H1 (cell line): ENCODE measurements at regions not wholly inside any gene's neighbourhood (a gene's known extent, or its start where the extent isn't known, plus 50 kb on each side); places are given as distances from the start of the nearest gene placed in this dataset.

Experiments used
- CBX8 ChIP-seq: fragments of 300-800, 300-1000 bp; sonication (generic); IDR thresholded peaks from 2 replicates; pipeline ENCODE4 v1.7.1; 2016; ENCODE audit warnings: low read depth, low read length, borderline replicate concordance
- MAFK ChIP-seq: IDR thresholded peaks from 2 replicates; pipeline ENCODE4 v1.6.1; 2012; ENCODE audit warnings: low read depth, mild to moderate bottlenecking, improper control_type of control experiment, low read length
- POLR2A ChIP-seq, 2 experiments: IDR thresholded peaks; 1 replicate in 1 of 2; 2 replicates in 1 of 2; pipeline ENCODE4 v1.6.1; 2011; ENCODE audit warnings: low read depth in 2 of 2, low read length in 2 of 2, mild to moderate bottlenecking in 2 of 2; ENCODE audit errors: control extremely low read depth in 1 of 2
- POLR2AphosphoS5 ChIP-seq: IDR thresholded peaks from 2 replicates; pipeline ENCODE4 v1.6.1; 2011; ENCODE audit warnings: low read depth, low read length
- RXRA ChIP-seq: IDR thresholded peaks from 2 replicates; pipeline ENCODE4 v1.6.1; 2011; ENCODE audit warnings: low read depth, mild to moderate bottlenecking, low read length, moderate library complexity; ENCODE audit not compliant: insufficient read depth
- SAP30 ChIP-seq: fragments of 300-600 bp; sonication (generic); IDR thresholded peaks from 2 replicates; pipeline ENCODE4 v1.7.1; 2012; ENCODE audit warnings: low read length, moderate library complexity, mild to moderate bottlenecking, inconsistent platforms; ENCODE audit not compliant: insufficient read depth, insufficient replicate concordance
- TBP ChIP-seq: IDR thresholded peaks from 2 replicates; pipeline ENCODE4 v1.6.1; 2011; ENCODE audit warnings: low read depth, low read length, improper control_type of control experiment
- YY1 ChIP-seq: IDR thresholded peaks from 2 replicates; pipeline ENCODE4 v1.6.1; 2011; ENCODE audit warnings: low read depth, mild to moderate bottlenecking, low read length
- TF ChIP-seq, protein P1 (sequence below), 3 experiments: IDR thresholded peaks; 1 replicate in 2 of 3; 2 replicates in 1 of 3; pipeline versions ENCODE4 v1.5.1 to v1.6.1; 2011; ENCODE audit warnings: low read length in 3 of 3, mild to moderate bottlenecking in 3 of 3, inconsistent platforms in 2 of 3, low read depth in 1 of 3, moderate library complexity in 1 of 3; ENCODE audit not compliant: insufficient read depth in 1 of 3; ENCODE audit errors: control extremely low read depth in 1 of 3

DNA sequence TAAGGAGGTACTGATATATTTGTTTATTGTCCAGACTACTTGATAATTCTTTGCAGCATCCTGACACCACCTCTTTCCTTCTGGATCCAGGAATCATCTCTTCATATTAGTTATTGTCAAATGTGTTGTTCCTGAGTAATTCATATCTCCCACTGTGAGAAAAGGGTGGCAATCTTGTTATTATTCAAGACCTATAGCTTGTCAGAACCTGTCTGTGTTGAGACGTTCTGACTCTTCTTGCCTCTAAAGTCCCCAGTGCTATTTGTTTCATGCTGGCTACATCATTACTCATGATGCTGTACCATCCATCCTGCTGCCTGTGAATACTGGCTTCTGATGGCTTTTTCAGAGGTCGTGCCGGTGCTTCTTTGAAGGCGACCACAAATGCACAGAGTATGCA is 68.7 kb upstream of the TAF11L2 start:
- TF ChIP-seq MAFK (no peak), POLR2AphosphoS5 (no peak), POLR2A (IDR thresholded peaks at IDR 0.05; ENCODE audit: control extremely low read depth in 1 of 2, low read depth in 2 of 2, low read length in 2 of 2) (no peak), RXRA (no peak), SAP30 (no peak), YY1 (no peak), CBX8 (no peak), TBP (no peak)
- TF ChIP-seq, protein P1, sequence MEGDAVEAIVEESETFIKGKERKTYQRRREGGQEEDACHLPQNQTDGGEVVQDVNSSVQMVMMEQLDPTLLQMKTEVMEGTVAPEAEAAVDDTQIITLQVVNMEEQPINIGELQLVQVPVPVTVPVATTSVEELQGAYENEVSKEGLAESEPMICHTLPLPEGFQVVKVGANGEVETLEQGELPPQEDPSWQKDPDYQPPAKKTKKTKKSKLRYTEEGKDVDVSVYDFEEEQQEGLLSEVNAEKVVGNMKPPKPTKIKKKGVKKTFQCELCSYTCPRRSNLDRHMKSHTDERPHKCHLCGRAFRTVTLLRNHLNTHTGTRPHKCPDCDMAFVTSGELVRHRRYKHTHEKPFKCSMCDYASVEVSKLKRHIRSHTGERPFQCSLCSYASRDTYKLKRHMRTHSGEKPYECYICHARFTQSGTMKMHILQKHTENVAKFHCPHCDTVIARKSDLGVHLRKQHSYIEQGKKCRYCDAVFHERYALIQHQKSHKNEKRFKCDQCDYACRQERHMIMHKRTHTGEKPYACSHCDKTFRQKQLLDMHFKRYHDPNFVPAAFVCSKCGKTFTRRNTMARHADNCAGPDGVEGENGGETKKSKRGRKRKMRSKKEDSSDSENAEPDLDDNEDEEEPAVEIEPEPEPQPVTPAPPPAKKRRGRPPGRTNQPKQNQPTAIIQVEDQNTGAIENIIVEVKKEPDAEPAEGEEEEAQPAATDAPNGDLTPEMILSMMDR (IDR thresholded peaks at IDR 0.05; ENCODE audit: control extremely low read depth in 1 of 3, insufficient read depth in 1 of 3, low read depth in 1 of 3, low read length in 3 of 3) = no peak
